Neural progenitor cell (in vitro differentiated cells): ENCODE measurements at regions not wholly inside any gene's neighbourhood (a gene's known extent, or its start where the extent isn't known, plus 50 kb on each side); places are given as distances from the start of the nearest gene placed in this dataset.

Experiments
- EZH2phosphoT487 ChIP-seq: fragments of 200-600 bp; sonication (generic); IDR thresholded peaks from 2 replicates; pipeline ENCODE4 v1.6.1; 2017; ENCODE audit warnings: antibody characterized with exemption
- TF ChIP-seq, protein P1 (sequence below): fragments of 200-600 bp; sonication (generic); IDR thresholded peaks from 2 replicates; pipeline ENCODE4 v1.5.1; 2017; ENCODE audit warnings: antibody characterized with exemption, mild to moderate bottlenecking

DNA sequence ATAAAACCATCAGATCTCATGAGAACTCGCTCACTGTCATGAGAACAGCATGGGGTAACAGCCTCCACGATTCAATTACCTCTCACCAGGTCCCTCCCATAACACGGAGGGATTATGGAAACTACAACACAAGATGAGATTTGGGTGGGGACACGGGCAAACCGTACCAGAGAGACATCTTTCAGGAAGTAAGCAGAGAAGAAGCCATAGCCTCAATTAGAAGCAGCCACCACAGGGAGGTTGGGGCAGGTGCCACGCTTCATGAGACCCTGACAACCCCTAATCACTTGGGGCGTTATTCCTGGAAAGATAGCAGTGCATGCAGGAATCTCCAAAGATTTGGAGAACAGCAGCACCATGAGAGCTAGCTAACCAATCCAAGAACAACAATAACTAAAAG lies 52.9 kb upstream of the SIRPG start:
- TF ChIP-seq, protein P1, sequence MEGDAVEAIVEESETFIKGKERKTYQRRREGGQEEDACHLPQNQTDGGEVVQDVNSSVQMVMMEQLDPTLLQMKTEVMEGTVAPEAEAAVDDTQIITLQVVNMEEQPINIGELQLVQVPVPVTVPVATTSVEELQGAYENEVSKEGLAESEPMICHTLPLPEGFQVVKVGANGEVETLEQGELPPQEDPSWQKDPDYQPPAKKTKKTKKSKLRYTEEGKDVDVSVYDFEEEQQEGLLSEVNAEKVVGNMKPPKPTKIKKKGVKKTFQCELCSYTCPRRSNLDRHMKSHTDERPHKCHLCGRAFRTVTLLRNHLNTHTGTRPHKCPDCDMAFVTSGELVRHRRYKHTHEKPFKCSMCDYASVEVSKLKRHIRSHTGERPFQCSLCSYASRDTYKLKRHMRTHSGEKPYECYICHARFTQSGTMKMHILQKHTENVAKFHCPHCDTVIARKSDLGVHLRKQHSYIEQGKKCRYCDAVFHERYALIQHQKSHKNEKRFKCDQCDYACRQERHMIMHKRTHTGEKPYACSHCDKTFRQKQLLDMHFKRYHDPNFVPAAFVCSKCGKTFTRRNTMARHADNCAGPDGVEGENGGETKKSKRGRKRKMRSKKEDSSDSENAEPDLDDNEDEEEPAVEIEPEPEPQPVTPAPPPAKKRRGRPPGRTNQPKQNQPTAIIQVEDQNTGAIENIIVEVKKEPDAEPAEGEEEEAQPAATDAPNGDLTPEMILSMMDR, result no peak
- TF ChIP-seq EZH2phosphoT487, result no peak
